Limb (tissue), 2 donors: ENCODE measurements at regions not wholly inside any gene's neighbourhood (a gene's known extent, or its start where the extent isn't known, plus 50 kb on each side); places are given as distances from the start of the nearest gene placed in this dataset.
"Not testable (repeated sequence)": the region's sequence is repeated elsewhere in the genome, so short reads cannot be mapped to it uniquely, and the experiment has no call there.

Source experiments
- DNase-seq, 2 donors: peaks; one replicate each; pipeline ENCODE4 v3.0.0-alpha.2; 2016; ENCODE audit errors: extremely low spot score in 2 of 2

- DNase-seq = no peak
Measured at GRCh38 chr16:85274501-85274900, 162.2 kb upstream of the CIBAR2 start.

DNA sequence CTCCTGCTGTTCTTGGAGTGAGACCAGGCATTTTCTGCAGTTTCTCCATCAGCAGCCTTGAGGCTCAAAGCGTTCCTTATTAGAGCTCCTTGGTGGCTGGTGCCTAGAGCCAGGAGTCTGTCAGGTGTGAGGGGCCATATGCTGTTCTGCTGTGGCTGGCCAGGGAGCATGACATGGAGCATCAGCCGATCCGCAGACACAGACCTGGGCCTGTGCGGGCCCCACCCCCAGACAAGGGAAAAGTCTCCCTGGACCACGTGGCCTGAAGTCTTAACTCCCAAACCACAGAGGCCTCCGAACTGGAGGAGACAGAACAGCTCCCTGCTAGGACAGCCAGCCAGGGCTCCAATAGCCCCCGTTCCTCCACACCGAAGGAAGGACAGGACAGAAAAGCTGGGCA, 162.7 kb upstream of the CIBAR2 start:
- DNase-seq = no peak

DNA sequence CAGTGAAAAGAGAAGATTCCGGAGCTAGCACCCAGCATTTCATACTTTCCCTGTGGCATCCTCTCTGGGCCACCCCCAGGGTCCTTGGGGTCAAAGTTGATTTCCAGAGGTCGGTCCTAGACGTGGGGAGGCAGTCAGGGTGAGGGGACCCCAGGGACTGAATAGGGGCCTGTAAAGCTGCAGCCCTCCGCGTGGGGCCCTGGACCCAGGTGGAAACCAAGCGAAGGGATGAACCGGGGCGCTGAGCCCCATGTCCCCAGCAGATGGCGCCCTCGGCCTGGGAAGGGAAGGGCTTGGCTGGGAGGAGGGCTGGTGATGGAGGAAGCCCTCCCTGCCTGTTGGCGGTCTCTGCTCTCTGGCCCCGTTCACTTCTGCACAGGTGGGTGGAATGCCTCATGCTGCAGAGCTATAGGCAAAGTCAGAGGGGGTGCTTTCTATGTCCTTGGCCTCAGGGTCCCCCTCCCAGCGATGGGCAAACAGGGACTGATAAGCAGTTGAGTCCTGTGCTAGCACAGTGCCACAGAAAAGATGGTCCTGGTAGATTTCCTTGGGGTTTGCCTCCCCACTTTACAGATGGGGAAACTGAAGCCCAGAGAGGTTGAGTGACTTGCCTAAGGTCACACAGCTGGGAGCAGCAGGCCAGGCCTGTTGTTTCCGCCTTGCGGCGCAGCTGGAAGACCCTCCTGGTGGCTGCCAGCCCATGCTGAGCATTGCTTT, 163.4 kb upstream of the CIBAR2 start:
- peak; percentile 59 to 91 for DNase-seq

- no peak for DNase-seq
Measured at GRCh38 chr16:85276258-85276657, 164.0 kb upstream of the CIBAR2 start.

DNA sequence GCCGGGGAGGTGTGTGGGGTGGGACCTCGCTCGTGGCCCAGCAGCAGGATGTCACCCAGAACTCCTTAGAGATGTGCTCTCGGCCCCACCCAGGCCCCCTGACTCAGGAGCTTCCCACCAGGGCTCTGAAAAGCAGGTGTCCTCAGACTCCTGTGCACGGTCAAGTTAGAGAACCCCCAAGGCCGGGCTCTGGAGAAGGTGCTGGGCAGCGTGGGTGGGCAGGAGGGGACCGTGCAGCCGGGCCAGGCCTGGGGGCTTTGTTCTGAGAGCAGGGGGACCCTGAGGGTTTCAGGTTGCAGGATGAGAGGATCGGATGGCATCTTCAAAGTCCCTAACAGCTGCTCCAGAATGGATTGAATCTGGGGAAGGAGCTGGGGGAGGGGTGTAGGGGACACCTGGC, 164.4 kb upstream of the CIBAR2 start:
- no peak for DNase-seq

DNA sequence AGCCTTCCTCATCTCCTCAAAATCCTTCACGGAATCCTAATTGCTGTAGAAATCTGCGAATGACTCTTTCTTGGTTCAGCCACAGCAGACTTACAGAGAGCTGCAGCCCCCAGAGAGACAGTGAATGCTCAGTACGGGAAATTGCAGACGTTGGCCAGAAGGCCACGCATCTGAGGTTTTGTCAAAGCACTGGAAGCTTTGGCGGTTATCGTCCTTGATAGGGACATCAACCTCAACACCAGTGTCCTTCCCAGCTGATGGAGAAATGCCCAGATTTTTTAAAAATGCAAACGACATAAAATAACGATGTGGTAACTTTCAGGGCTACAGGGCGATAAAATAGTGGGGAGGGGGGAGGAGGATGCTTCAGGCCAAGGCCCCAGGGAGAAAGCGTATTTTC, 166.6 kb upstream of the CIBAR2 start:
- no peak for DNase-seq

- DNase-seq = no peak
Measured at GRCh38 chr16:85279402-85279801, 167.1 kb upstream of the CIBAR2 start.

GRCh38 chr16:85279825-85280545, 167.7 kb upstream of the CIBAR2 start:
- DNase-seq = no peak

GRCh38 chr16:85281181-85281580, 168.9 kb upstream of the CIBAR2 start:
- DNase-seq = no peak

- no peak for DNase-seq
Measured at GRCh38 chr16:85282842-85283241, 170.6 kb upstream of the CIBAR2 start.

- DNase-seq = no peak
Measured at GRCh38 chr16:85283305-85284050, 171.2 kb upstream of the CIBAR2 start.

- DNase-seq = no peak
Measured at GRCh38 chr16:85284141-85284817, 172.0 kb upstream of the CIBAR2 start.

DNA sequence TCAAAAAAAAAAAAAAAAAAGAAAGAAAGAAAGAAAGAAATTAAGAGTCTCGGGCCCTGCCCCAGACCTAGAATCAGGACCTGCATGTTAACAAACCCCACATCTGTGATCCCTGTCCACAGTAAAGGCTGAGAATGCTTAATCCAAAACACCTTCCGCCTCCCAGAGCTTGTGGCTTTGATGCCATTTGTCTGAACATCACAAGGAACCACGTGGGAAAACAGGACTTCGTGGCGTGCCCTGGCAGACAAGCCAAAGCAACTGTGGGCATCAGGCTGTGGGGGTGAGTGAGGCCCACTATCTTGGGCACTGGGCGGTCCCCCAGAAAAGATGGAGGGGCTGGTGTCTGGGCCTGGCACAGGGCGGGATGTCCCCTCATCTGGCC, 173.4 kb upstream of the CIBAR2 start:
- no peak for DNase-seq

- DNase-seq = no peak
Measured at GRCh38 chr16:85286066-85286831, 174.0 kb upstream of the CIBAR2 start.

DNA sequence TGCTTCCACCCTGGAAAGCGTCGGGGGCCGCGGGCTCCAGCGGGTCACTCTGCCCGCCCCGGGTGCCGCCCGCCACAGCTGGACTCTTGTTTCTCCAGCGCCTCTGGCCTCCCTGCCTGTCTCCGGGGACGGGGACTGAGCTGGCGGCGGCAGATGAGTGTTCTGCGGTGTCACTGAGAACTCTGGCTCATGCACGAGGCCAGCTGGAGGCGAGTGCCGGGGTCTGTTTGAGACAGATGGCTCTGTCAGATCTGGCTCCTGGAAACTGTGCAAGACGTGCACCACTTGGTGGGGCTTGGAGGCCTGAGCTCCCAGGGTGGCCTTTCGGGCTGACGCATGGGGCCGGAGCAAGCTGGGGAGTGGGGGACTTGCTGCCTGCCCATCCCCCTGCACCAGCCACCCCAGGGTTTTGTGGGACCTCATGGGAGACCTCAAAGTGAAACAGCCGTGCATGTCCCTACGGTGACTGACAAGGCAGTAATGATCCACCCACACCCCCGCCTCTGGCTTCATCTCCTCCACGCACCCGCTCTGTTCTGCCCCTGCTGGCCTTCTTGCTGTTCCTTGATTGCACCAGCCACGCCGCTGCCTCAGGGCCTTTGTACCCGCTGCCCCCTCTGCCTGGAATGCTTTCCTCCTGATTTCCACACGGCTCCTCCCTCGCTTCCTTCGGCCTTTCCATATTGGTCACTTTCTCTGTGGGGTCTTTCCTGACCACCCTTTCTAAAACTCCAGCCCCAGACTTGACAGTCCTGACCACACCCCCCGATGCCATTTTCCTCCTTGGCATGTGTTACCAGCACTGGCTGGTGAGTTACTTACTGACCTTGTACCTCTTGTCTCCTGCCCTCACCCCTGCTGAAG, 174.9 kb upstream of the CIBAR2 start:
- peak; percentile 48 to 75 for DNase-seq

GRCh38 chr16:85287815-85288109, 175.5 kb upstream of the CIBAR2 start:
- not testable (repeated sequence) for DNase-seq

DNA sequence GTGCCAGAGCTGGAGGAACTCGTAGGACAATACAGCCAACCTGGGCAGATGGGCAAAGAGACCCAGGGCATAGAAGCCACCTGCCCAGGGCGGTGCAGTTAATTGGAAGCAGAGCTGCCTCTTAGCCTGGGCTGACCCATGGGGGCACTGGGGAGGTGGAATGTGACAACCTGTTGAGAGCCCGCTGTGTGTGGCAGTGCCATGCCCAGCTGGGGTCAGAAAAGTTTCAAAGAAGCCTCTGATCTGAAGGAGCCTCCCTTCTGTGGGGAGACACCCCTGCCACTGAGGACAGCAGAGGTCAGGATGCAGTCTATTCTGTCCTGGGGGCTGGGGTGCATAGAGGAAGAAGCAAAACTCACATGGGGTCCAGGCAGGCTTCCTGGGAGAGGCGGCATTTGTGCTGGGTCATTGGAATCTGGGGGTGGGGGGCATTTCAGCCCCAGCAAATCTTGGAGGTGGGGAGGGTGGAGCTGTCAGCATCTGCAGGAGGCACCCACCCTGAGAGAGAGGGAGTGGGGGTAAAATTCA, 176.1 kb upstream of the CIBAR2 start:
- DNase-seq = no peak

DNA sequence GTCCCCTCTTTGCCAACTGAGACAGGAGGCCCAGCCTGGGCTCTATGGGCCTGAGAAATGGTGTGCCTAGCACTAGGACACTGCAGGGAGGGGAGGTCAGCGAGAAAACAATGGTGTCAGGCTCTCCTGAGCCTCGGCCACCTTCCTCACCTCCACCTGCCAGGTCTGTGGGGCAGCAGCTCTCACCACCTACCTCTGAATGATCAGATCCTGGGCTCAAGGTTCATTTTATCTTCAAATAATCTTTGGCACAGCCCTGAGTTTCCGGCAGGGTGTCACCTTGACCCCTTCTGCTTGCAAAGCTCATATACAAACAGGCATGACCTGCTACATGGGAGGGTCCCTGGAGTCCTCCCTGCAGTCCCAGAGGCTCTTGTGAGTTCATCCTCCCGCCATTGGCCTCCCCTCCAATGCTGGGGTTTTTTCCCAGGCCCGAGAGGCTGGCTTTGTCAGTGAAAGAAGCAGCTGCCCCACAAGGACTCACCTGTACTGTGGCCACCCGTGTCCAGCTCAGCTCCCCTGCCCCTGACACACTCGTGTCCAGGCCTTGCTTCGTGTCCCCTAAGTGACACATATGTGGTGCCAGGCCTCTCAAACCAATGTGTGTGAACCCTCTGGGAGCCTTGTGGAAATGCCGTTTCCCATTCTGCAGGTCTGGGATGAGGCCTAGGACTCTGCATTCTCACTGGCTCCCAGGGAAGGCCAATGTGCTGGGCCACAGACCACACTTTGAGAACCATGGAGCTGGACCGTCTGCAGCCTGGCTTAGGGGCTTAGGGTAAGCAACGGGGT, 176.8 kb upstream of the CIBAR2 start:
- no peak for DNase-seq
